HFF-Myc (cell line): ENCODE measurements at regions not wholly inside any gene's neighbourhood (a gene's known extent, or its start where the extent isn't known, plus 50 kb on each side); places are given as distances from the start of the nearest gene placed in this dataset.

ENCODE experiments used
- DNase-seq: peaks from one replicate; pipeline ENCODE4 v3.0.0-alpha.2; 2011; ENCODE audit warnings: low read depth; ENCODE audit errors: extremely low read depth
- H3K4me3 ChIP-seq: replicated peaks from 2 replicates; pipeline ENCODE4 v1.5.1; 2011; ENCODE audit warnings: low read depth, mild to moderate bottlenecking, control low read depth, low read length
- TF ChIP-seq, protein P1 (sequence below): IDR thresholded peaks from 2 replicates; pipeline ENCODE4 v1.5.1; 2012; ENCODE audit warnings: mild to moderate bottlenecking, low read depth, low read length, control low read depth; ENCODE audit errors: missing control alignments

DNA sequence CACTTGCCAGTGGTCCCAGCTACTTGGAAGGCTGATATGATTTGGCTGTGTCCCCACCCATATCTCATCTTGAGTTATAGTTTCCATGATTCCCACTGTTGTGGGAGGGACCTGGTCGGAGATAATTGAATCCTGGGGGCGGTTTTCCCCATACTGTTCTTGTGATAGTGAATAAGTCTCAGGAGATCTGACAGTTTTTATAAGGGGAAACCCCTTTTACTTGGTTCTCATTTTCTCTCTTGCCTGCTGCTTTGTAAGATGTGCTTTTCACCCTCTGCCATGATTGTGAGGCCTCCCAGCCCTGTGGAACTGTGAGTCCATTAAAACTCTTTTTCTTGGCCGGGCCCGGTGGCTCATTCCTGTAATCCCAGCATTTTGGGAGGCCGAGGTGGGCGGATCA lies 265.4 kb upstream of the SPOPL start:
- no peak for DNase-seq
- TF ChIP-seq, protein P1, sequence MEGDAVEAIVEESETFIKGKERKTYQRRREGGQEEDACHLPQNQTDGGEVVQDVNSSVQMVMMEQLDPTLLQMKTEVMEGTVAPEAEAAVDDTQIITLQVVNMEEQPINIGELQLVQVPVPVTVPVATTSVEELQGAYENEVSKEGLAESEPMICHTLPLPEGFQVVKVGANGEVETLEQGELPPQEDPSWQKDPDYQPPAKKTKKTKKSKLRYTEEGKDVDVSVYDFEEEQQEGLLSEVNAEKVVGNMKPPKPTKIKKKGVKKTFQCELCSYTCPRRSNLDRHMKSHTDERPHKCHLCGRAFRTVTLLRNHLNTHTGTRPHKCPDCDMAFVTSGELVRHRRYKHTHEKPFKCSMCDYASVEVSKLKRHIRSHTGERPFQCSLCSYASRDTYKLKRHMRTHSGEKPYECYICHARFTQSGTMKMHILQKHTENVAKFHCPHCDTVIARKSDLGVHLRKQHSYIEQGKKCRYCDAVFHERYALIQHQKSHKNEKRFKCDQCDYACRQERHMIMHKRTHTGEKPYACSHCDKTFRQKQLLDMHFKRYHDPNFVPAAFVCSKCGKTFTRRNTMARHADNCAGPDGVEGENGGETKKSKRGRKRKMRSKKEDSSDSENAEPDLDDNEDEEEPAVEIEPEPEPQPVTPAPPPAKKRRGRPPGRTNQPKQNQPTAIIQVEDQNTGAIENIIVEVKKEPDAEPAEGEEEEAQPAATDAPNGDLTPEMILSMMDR = no peak
- H3K4me3 ChIP-seq = no peak overlapping the region

DNA sequence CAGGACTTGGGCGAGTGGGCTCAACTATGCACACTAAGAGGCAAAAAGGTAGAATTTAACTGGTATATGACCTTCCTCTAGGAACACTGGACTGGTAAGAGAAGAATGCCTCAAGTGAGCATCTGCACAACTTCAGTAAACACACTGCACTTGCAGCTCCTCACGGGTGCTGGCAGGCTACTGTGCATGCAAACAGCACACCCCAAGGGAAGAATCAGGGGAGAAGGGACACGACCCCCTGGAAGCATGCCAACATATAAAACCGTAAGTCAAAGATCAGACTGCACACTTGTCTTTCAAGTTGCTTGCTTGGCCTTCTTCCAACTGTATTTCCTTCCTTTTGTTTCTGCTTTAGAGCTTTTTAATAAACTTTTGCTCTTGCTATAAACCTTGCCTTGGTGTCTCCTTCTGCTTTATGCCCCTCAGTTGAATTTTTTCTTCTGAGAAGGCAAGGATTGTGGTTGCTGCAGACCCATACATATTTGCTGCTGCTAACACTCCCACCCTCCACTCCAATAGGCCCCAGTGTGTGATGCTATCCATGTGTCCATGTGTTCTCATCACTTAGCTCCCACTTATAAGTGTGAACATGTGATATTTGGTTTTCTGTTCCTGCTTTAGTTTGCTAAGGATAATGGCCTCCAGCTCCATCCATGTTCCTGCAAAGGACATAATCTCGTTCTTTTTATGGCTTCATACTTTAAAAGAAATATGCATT lies 263.7 kb upstream of the SPOPL start:
- no peak overlapping the region for H3K4me3 ChIP-seq
- DNase-seq = no peak
- TF ChIP-seq, protein P1 = no peak

DNA sequence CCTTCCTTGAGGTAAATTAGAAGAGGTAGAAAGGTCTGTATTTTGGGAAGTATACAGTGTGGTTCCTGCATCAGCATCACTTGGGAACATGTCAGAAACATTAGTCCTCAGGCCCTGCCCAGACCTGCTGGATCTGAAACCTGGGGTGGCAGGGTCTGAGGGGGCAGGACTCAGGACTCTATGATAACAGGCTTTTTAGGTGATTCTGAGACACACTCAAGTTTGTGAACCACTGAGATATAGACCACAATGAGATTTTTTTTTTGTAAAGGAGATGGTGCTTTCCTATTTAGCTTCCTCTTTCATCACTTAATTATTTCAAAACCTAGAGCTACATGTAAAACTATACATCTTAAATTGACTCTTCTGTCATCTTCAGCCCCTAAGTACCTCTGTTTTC lies 262.7 kb upstream of the SPOPL start:
- DNase-seq = no peak
- no peak overlapping the region for H3K4me3 ChIP-seq
- TF ChIP-seq, protein P1 = no peak

DNA sequence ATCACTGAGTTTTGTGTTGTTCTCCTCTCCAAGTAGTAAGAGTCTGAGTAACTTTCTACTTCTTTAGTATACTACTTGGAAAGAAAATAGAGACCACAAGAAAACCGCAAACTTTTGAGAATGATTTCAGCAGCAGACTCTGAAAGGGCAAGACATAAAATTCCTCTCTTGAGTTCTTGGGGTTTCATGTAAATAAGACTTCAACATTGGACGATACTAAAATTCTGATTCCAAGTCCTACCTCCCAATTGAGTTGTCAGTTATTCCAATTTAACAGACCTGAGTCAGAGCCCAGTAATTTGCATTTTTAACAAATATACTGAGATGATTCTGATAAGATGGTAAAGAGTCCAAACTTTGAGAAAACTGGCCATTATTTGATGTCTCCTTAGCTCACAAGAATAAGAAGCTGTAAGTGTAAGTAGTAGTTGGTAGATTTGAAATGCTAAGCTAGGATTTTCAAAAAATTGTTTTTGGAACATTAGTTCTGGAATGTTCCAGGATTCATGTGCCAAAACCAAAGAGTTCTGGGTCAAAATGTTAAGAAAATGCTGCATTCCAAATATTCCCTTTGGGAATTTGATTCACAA lies 261.6 kb upstream of the SPOPL start:
- TF ChIP-seq, protein P1 = no peak
- DNase-seq = no peak
- no peak overlapping the region for H3K4me3 ChIP-seq

DNA sequence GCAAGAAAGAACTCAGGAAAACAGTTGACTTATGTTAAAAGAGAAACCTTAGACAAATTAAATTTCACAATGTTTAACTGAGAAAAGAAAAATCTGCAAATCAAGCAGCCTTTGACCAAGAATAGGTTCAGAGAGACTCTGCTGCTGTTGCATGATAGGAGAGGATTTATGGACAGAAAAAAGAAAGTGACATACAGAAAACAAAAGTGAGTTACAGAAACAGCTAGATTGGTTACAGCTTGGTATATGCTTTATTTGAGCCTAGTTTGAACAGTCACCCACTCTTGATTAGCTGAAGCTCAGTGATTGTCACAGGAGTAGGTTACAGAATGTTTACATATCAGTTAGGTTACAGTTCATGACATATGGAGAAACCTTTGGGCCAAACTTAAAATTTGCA lies 258.2 kb upstream of the SPOPL start:
- TF ChIP-seq, protein P1 = no peak
- no peak overlapping the region for H3K4me3 ChIP-seq
- DNase-seq = no peak

DNA sequence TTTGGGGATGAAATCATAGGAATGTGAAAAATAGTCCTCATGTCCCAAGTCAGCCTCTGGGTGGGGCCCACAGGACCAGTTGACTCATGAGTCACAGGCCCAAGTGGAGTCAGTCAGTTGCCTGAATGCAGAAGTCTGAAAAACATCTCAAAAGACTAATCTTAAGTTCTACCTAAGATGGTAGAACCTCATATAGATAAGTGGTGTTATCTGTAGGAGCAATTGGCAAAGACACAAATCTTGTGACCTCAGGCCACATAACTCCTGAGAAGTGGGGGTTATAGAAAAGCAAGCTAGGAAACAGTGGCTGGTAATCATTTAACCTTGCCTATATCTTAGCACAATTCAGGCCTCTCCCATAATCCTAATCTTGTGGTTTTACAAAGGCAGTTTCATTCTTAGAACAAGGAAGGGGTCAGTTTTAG lies 257.1 kb upstream of the SPOPL start:
- TF ChIP-seq, protein P1 = no peak
- no peak overlapping the region for H3K4me3 ChIP-seq
- DNase-seq = no peak
